ENCODE measurements at regions not wholly inside any gene's neighbourhood (a gene's known extent, or its start where the extent isn't known, plus 50 kb on each side); places are given as distances from the start of the nearest gene placed in this dataset.
"Not testable (repeated sequence)": the region's sequence is repeated elsewhere in the genome, so short reads cannot be mapped to it uniquely, and the experiment has no call there.

DNA sequence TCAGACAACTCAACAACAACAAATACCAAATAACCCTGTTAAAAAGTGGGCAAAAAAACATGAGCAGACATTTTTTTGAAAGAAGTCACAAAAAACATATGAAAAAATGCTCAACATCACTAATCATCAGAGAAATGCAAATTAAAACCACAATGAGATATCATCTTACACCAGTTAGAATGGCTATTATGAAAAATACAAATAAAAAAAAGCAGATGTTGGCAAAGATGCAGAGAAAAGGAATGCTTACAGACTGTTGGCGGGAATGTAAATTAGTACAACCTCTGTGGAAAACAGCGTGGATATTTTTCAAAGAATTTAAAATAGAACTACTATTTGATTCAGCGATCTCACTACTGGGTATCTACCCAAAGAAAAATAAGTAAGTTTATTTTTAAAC is 114.0 kb downstream of the SLC38A4 start:
- no peak for DNase-seq

DNA sequence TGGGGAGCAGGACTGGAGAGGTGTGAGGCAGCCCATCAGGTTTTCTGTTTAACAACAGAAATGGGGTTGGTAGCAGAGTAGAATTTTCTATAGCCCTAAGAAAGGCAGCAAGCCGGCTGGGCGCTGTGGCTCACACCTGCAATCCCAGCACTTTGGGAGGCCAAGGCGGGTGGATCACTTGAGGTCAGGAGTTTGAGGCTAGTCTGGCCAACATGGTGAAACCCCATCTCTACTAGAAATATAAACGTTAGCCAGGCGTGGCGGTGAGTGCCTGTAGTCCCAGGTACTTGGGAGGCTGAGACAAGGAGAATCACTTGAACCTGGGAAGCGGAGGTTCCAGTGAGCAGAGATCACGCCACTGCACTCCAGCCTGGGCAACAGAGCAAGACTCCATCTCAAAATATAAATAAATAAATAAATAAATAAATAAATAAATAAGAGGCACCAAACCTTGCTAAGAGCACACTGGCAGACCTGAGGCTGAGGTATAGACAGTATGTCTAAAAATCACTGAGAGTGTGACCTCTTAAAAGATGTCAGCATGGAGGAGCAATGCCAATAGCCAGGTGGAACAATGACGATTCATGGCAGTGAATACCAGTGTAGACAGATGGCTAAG is 115.6 kb downstream of the SLC38A4 start:
- no peak for DNase-seq

DNA sequence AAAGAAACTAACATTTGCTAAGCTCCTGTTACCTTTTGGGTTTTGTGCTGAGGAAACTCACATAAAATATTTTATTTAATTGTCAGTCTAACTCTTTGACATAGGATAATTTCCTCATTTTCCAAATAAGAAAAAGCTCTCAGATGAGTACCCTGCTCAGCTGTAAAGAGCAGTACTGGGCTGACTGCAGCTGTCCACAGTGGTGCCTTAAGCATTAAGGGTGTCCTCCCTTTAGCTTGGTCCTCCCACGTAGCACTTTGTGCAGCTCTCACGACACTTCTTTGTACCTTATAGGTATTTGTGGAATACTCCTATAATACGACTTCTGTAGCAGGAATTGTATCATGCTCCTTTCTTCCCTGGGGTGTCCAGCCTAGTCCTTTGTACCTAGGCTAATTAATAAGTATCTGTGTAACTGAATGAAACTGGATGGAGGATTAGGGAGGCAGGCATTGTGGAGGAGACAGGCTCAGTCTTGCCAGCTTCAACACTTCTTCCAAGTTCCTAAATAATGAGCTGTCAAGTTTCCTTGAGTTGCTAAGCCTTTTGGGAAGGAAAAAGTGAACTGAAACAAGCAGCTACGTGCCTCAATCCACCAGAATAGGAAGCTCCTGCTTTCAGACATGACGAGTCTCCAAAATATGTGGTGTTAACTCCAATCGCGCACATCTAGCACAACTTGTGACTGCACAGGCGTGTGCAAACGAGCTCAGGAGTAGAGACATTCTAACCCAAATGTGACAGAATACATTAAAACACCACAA is 123.0 kb downstream of the SLC38A4 start:
- no peak for DNase-seq

DNA sequence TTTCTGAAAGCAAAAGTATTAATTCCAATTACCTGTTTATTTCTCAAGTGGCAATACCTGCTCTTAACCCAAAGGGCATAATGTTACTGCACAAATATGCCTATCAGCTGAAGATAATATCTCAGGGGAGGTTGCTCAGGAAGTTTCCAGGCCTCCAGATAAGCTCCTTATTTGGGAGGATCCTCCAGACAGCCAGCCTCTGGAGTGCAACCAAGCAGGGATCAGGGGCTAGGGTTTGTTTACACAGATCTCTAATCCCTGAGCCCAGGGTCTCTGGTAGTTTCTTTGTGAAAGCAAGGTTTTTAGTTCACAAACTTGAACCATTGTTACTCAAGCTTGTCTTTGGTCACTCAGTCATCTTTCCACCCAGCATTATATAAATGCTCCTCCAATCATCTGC is 124.4 kb downstream of the SLC38A4 start:
- no peak for DNase-seq

DNA sequence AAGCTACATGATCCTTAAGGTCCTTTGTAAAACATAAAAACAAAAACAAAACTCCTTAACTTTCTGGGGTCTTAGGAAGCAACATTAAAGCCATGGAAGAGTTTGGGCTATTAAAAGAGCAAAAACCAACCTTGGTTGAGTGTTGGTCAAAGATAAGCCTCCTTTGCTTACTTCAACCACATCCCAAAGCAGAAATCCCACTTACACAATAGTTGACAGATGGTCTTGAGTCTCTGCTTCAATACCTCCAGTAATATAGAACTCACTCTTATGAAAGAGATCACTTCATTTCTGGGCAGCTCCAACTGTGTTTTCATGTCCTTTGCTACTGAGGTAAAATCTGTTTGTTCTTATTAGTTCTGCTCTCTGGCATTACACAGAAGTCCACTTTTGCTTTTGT is 125.8 kb downstream of the SLC38A4 start:
- DNase-seq, result no peak

DNA sequence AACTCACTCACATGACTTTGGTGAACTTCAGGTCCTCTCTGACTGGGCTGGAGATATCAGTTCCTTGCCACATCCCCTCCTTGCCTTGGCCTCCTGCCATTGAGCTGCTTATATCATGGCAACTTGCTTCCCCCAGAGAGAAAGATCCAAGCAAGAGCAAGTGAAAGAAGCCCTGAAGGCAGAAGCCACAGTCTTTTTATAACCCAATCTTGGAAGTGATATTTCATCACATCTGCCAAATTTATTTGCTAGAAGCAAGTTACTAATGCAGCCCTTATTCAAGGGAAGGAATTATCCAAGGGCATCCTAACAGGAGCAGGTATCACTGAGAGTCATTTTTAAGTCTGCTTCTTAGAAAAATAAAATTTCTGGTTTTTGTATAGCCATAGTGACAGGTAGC is 127.8 kb downstream of the SLC38A4 start:
- DNase-seq, result no peak

DNA sequence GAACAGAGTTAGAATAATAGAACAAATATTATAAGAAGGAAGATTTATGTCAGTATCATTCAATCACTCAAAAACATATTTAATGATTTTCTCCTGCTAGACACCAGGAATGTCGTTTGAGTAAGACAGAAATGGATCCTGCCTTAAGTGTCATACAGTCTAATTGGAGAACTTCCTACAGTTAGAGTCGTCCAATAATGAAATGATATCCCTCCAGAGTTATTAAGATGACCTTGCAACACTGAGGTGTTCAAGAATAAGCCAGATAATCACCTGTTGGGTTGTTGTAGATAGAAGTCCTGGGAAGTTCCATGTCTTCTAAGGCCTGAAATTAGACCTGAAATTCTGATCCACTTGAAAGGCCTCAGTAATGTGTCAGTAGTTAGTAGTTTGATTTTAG is 132.3 kb downstream of the SLC38A4 start:
- no peak for DNase-seq

DNA sequence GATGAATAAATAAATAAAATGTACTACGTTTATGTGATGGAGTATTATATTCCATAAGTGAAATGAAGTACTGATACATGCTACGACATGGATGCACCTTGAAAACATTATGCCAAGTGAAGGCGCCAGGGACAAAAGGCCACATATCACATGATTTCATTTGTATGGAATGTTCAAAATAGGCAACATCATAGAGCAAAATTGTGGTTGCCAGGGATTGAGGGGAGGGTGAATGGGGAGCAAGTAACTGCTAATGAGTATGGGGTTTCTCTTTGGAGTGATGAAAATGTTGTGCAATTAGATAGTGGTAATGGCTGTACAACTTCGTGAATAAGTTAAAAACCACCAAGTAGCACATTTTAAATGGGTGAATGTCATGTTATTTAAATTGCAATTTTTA is 132.8 kb downstream of the SLC38A4 start:
- no peak for DNase-seq

DNA sequence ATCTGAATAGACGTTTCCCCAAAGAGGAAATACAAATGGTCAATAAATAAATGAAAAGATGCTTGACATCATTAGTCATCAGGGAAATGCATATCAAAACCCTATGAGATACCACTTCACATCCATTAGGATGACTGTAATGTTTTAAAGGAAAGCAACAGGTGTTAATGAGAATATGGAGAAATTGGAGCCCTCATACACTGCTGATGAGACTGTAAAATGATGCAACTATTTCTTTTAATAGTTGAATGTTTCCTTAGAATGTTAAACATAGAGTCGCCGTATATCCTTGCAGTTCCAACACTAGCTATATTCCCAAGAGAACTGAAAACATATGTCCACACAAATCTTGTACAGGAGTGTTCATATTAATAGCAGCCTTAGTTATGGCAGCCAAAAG is 133.2 kb downstream of the SLC38A4 start:
- DNase-seq, result no peak

DNA sequence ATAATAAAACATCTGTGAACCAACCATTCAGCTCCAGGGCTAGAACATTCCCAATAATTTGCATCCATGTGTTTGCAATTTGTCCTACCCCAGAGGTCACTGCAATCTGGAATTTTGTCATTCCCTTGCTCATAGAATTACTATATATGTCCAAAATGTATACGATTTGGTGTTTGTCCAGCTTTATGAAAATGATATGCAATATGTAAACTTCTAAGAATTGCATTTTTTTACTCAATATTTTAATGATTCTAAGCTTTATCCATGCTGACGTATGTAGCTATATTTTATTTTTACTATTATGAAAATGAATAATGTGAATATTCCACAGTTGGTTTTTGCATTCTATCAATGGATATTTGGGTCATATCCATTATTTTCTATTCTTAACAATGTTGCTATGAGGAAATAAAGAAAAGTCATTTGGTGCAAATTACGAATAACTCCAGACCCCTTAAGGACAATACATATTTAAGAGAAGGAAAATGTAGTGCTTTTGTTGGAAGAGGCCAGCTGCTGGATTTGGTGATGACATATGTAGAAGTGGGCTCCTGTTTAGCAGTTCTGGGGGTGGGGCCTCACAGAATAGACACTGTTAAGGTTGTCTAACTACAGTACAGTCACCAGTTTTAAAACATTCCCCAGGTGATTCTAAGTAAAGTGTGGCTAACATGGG is 139.4 kb downstream of the SLC38A4 start:
- no peak for DNase-seq

DNA sequence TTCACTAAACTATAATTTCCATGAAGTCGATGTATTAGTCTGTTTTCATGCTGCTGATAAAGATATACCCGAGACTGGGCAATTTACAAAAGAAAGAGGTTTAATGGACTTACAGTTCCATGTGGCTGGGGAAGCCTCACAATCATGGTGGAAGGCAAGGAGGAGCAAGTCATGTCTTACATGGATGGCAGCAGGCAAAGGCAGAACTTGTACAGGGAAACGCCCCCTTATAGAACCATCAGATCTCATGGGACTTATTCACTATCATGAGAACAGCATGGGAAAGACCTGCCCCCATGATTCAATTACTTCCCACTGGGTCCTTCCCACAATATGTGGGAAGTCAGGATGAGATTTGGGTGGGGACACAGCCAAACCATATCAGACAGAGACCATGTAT is 141.6 kb downstream of the SLC38A4 start:
- DNase-seq, result not testable (repeated sequence)

DNA sequence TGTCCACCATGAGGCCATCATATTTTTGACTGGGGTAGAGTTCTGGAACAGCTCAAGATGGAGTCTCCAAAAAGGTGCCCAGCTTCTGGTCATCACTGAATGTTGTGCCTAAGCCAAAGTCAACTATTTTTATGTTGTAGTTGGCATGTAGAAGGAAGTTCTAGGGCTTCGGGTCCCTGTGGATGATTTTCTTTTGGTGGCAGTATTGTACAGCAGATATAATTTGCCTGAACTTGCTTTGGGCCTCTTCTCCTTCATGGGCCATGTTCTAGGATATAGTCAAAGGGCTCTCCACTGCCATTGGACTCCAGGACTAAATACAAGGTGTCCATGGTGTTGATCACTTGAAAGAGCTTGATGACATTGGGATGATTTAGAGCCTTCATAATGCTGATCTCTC is 143.6 kb downstream of the SLC38A4 start:
- no peak for DNase-seq

DNA sequence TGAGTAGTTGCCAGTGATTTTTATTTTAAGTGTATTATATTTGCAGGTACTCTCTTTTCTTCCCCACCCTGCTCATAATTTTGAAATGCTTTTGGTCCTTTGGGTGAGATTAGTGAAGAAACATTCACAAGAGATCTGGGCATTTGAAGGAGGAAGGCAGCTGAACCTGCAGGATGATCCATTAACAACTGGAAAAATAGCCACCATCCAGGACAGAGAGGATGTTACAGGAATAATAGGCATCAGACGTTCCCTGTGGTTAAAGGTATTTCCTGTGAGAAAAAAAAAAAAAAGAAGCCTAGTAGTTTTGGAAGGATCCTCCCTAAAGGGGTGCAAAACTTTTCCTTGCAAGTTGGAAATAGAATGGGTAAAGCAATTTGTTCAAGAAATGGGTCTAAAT is 145.3 kb downstream of the SLC38A4 start:
- no peak for DNase-seq

DNA sequence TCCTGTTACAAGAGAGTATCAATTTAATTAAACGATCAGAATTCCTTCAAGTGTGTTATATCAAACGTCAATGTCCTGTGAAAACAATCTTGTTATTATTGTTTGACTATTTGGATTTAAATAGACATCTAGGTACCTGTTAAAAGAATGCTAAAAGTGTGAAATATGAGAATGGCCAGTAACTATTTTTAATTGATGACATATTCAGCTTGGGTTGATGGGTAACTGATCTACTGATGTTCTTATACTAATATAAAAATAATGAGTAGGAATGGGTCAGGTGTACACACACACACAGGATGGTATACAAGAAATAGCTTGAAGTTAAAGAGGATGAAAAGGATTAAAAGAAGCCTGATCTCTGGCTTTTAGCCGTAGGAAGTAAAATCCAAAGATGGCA is 146.0 kb downstream of the SLC38A4 start:
- no peak for DNase-seq

DNA sequence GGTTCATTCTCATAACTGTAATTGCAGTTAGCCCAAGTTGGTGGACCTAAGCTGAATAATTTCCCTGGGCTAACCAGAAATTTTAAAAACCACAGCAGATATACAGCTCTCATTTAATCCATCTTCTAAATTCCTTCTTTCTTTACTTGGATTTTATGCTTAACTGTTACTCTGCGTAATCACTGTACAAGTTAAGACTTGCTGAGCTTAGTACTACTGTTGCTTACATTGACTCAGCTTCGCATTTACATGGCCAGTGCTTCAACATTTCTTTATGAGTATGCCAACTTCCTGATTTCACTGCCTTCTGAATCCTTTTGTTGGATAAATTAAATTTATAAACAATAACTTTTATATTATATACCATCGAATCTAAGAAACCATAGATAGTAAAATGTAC is 147.4 kb downstream of the SLC38A4 start:
- no peak for DNase-seq

DNA sequence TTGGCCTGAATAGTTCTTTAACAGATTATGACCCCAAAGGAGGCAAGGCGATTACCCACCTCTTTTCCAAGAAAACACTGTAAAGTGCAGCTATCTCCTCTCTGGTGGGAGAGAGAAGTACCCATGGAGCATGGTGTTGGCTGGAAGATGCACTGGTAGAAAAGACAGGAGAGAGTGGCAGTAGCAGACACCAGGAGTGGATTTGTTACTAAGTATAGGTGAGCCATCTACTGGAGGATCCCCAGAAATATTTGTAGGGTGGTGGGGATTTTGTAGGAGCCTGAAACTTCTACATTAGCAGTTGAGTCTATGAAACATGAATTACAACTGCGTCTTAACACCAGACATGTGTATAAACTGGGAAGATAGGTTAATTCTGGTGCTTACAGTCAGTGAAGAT is 148.0 kb downstream of the SLC38A4 start:
- no peak for DNase-seq

DNA sequence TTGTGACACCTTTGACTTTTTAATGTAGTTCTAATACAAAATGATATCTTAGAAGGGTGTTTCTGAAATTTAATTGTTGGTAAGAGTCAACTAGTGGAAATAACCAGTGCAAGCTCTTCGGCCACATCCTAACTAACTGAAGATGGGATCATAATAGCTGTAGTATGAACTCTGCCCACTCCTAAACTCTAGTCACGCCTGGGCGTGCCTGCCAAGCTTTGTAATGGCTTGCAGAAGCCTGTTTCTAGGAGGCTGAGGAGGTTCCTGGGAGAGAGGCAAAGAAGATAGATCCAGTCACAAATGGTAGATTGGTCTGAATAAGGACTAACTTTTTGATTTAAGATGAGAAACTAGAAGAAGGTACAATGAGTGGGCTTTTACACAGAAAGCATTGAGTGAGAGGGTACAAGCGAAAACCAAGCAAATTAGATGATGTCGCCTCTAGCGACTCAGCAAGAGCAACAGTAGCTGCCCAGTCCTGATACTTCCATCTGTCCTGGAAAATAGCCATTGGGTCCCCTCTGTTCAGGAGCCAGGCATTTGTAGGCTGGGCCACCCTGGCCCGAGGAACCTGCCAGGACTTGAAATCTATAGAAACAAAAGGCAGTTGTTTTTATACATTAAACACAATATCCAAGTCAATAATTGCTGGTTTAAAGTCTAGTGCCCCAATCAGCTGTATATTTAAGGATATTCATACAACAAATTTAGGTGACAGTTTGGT is 148.8 kb downstream of the SLC38A4 start:
- no peak for DNase-seq

DNA sequence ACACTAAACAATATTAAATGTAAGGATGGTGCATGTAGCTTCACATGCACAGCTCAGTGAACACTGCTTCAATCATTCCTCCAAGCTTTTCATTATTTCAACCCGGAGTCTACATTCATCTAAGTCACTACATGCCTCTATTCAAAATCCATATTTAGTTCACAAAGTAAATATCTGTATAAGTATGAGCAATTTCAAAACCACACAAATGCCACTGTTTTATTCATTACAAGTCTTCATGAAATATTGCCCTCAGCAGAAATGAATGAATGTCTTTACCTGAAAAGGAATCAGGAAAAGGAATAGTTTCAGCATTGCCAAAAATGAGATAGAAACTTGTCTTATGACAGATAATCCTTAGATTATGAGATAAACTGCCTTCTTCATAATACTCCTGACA is 149.4 kb downstream of the SLC38A4 start:
- no peak for DNase-seq

DNA sequence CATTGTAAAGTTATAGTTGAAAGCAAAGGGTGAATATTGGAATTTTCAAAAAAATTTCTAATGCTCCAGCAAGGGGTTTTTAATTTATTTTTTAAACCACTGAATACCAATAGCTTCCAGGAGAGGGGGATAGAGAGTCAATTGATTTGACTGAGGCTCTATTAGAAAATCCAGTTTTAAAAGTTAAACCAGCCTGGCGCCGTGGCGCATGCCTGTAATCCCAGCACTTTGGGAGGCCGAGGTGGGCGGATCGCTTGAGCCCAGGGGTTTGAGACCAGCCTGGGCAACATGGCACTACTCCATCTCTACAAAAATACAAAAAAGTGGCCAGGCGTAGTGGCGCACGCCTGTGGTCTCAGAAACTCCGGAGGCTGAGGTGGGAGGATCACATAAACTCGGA is 150.1 kb downstream of the SLC38A4 start:
- DNase-seq, result no peak

DNA sequence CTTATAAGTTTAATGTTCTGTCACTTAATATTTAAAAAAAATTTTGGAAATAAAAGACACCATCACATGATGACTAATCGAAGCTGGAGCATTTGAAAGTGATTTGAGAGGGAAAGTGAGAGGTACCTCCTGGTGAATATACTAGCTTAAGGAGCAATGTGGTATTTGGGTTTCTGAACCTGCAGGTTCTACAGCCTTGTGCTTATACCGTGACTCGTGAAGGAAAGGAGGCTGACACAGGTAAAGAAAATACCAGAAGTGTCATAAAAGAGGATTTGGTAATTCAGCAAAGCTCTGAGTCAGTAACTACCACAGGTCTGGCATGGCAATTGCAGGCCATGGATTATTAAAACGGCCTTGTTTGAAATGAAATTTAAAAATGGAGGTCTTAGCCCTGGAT is 151.0 kb downstream of the SLC38A4 start:
- DNase-seq, result no peak

DNA sequence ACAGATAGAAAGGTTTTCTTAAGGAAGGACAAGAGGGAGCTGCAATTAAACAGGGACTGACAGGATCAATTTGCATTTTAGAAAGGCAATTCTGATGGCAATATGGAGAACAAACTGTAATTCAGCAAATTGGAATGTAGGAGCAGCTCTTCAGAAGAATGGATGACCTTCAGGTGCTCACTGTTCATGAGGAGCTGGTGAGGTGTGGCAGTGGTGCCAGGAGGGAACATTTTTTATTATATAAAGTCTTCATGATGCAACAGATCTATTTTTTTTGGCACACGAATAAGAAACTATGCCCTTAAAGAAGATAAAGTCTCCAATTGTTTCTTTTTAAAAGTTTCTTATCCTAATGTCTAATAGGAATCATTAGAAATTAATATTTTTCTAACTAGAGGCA is 151.7 kb downstream of the SLC38A4 start:
- DNase-seq, result no peak

DNA sequence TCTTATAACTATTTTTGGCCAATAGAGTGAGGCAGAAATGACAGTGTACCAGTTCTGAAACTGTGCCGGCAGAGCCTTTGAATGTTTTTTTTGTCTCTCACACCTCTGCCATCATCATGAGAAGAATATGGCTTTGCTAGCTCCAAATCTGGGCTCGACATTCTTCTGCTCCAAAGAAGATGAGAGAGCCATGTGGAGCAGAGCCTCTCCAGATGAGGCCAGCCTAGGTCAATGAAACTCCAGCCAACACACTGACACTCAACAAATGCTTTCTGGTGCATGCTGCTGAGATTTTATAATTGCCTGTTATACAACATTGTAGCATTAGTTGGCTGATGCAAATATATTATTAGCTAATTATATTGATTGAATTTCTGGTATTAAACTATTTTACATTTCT is 154.7 kb downstream of the SLC38A4 start:
- no peak for DNase-seq

DNA sequence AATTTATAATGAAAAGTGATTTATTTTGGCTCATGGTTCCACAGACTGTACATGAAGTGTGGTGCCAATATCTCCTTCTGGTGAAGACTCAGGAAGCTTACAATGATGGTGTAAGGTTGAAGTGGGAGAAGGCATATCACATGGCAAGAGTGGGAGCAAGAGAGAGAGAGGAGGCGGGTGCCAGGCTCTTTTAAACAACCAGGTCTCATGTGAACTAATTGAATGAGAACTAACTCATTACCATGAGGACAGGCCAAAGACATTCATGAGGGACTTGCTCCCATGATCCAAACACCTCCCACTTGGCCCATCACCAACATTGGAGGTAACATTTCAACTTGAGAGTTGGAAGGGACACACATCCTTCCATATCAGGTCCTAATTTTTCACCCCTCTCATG is 155.2 kb downstream of the SLC38A4 start:
- no peak for DNase-seq

DNA sequence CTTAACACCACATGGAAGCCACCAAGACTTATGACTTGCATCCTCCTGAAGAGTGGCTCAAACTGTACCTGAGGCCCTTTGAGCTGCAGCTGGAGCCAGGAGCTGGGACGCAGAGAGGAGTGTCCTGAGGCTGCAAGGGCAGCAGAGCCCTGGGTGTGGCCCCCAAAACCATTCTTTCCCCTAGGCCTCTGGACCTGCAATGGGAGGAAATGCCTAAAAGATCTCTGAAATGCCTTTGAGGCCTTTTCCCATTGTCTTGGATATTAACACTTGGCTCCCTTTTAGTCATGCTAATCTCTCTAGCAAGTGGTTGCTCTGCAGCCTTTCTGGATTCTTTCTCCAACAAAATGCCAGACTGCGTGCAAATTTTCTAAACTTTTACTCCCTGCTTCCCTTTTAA is 156.1 kb downstream of the SLC38A4 start:
- no peak for DNase-seq

Measured in activated T-cell treated with anti-CD3 and anti-CD28 coated beads for 4 hours (primary cell).